ENCODE measurements at regions not wholly inside any gene's neighbourhood (a gene's known extent, or its start where the extent isn't known, plus 50 kb on each side); places are given as distances from the start of the nearest gene placed in this dataset.

- TF ChIP-seq, protein P1, sequence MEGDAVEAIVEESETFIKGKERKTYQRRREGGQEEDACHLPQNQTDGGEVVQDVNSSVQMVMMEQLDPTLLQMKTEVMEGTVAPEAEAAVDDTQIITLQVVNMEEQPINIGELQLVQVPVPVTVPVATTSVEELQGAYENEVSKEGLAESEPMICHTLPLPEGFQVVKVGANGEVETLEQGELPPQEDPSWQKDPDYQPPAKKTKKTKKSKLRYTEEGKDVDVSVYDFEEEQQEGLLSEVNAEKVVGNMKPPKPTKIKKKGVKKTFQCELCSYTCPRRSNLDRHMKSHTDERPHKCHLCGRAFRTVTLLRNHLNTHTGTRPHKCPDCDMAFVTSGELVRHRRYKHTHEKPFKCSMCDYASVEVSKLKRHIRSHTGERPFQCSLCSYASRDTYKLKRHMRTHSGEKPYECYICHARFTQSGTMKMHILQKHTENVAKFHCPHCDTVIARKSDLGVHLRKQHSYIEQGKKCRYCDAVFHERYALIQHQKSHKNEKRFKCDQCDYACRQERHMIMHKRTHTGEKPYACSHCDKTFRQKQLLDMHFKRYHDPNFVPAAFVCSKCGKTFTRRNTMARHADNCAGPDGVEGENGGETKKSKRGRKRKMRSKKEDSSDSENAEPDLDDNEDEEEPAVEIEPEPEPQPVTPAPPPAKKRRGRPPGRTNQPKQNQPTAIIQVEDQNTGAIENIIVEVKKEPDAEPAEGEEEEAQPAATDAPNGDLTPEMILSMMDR (IDR thresholded peaks at IDR 0.05; ENCODE audit: low read depth, low read length) = no peak
- no peak overlapping the region for H3K4me3 ChIP-seq (ENCODE audit: low read depth, low read length)
These were observed 516.8 kb downstream of the CFAP47 start for GRCh38 chrX:36436361-36436760.

DNA sequence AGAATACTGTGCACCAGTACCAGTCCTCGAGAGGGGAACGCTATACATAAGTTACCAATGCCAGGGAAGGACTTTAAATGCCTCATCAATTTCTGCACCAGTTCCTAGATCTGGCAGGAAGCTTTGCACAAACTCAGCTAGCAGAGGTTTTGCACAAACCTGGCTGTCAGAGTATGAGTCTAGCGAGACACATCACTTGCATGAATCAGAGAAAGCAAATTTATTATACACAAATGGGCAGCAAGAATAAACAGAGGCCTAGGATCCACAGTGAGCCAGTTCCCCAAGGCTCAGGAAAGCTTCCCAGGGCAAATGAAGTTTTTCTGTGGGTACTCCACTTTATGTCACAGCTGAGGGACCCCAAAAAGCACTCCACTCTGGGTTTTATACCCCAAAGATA is 523.5 kb downstream of the CFAP47 start:
- no peak overlapping the region for H3K4me3 ChIP-seq (ENCODE audit: low read depth, low read length)
- TF ChIP-seq, protein P1 (IDR thresholded peaks at IDR 0.05; ENCODE audit: low read depth, low read length) = no peak

- no peak overlapping the region for H3K4me3 ChIP-seq (ENCODE audit: low read depth, low read length)
- TF ChIP-seq, protein P1 (IDR thresholded peaks at IDR 0.05; ENCODE audit: low read depth, low read length) = no peak
These were observed 526.0 kb downstream of the CFAP47 start for GRCh38 chrX:36445566-36445965.

DNA sequence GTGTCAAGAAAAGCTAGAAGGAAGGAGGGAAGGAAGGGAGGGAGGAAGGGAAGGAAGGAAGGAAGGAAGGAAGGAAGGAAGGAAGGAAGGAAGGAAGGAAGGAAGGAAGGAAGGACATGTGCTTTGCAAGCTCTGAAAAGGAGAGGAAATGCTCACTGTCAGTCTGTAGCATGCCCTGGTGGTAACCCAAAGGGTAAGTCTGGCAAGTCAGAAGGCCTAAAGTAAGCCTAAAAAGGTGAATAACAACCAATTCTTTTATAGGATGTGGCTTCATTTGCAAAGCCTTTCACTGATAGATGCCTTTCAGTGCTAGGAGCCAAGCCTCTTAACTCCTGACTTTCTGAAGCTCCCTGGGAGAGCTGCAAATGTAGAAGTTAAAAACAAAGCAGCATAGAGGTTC is 542.6 kb downstream of the CFAP47 start:
- H3K4me3 ChIP-seq (ENCODE audit: low read depth, low read length) = no peak overlapping the region
- TF ChIP-seq, protein P1 (IDR thresholded peaks at IDR 0.05; ENCODE audit: low read depth, low read length) = no peak

GRCh38 chrX:36480441-36480990 is 527.6 kb upstream of the FAM47C start:
- TF ChIP-seq, protein P1 (IDR thresholded peaks at IDR 0.05; ENCODE audit: low read depth, low read length) = no peak
- no peak overlapping the region for H3K4me3 ChIP-seq (ENCODE audit: low read depth, low read length)

GRCh38 chrX:36501169-36501702 is 506.9 kb upstream of the FAM47C start:
- TF ChIP-seq, protein P1 (IDR thresholded peaks at IDR 0.05; ENCODE audit: low read depth, low read length) = no peak
- H3K4me3 ChIP-seq (ENCODE audit: low read depth, low read length) = no peak overlapping the region

GRCh38 chrX:36504625-36505024 is 503.5 kb upstream of the FAM47C start:
- no peak overlapping the region for H3K4me3 ChIP-seq (ENCODE audit: low read depth, low read length)

More at GRCh38 chrX:36504625-36505024, 503.5 kb upstream of the FAM47C start:
- TF ChIP-seq, protein P1 (IDR thresholded peaks at IDR 0.05; ENCODE audit: low read depth, low read length) = no peak

All from WI38 (cell line).